Activated CD4-positive, alpha-beta T cell treated with anti-CD3 and anti-CD28 coated beads for 24 hours (primary cell): ENCODE measurements at regions not wholly inside any gene's neighbourhood (a gene's known extent, or its start where the extent isn't known, plus 50 kb on each side); places are given as distances from the start of the nearest gene placed in this dataset.

ENCODE experiments used
- DNase-seq, 2 donors: peaks; one replicate each; pipeline ENCODE4 v3.0.0-alpha.2; 2020; ENCODE audit warnings: low read depth in 2 of 2

GRCh38 chr11:127080735-127081134 is 80.2 kb upstream of the KIRREL3 start:
- DNase-seq, result no peak

- DNase-seq, result no peak
Observed at GRCh38 chr11:127075758-127076157, 75.2 kb upstream of the KIRREL3 start.

GRCh38 chr11:127074151-127074761 is 73.7 kb upstream of the KIRREL3 start:
- DNase-seq, result no peak

- no peak for DNase-seq
Observed at GRCh38 chr11:127073621-127074020, 73.1 kb upstream of the KIRREL3 start.

GRCh38 chr11:127071606-127072005 is 71.0 kb upstream of the KIRREL3 start:
- DNase-seq, result no peak

GRCh38 chr11:127070808-127071207 is 70.2 kb upstream of the KIRREL3 start:
- DNase-seq, result no peak

GRCh38 chr11:127066401-127067090 is 66.0 kb upstream of the KIRREL3 start:
- DNase-seq, result no peak

GRCh38 chr11:127063241-127063640 is 62.7 kb upstream of the KIRREL3 start:
- no peak for DNase-seq

GRCh38 chr11:127061947-127062346 is 61.4 kb upstream of the KIRREL3 start:
- no peak for DNase-seq

GRCh38 chr11:127059750-127060149 is 59.2 kb upstream of the KIRREL3 start:
- DNase-seq, result no peak

GRCh38 chr11:127059286-127059685 is 58.7 kb upstream of the KIRREL3 start:
- DNase-seq, result no peak

- no peak for DNase-seq
Observed at GRCh38 chr11:127058524-127058923, 58.0 kb upstream of the KIRREL3 start.

- DNase-seq, result no peak
Observed at GRCh38 chr11:127057126-127057525, 56.6 kb upstream of the KIRREL3 start.

- DNase-seq, result no peak
Observed at GRCh38 chr11:127056338-127056971, 55.9 kb upstream of the KIRREL3 start.

- DNase-seq, result no peak
Observed at GRCh38 chr11:127055236-127055635, 54.7 kb upstream of the KIRREL3 start.

GRCh38 chr11:127054153-127054552 is 53.6 kb upstream of the KIRREL3 start:
- no peak for DNase-seq

- no peak for DNase-seq
Observed at GRCh38 chr11:127052404-127052803, 51.8 kb upstream of the KIRREL3 start.
